OCI-LY1 (cell line): ENCODE measurements at regions not wholly inside any gene's neighbourhood (a gene's known extent, or its start where the extent isn't known, plus 50 kb on each side); places are given as distances from the start of the nearest gene placed in this dataset.
"Not testable (repeated sequence)": the region's sequence is repeated elsewhere in the genome, so short reads cannot be mapped to it uniquely, and the experiment has no call there.

Experiments used
- H2AFZ ChIP-seq: fragments of 200-600 bp; sonication (generic), shearing (Covaris generic); 2 replicates; pipeline ENCODE4 v1.6.0; 2014; ENCODE audit warnings: antibody characterized with exemption, mild to moderate bottlenecking, low read length
- H3F3A ChIP-seq: fragments of 200-600 bp; sonication (generic), shearing (Covaris generic); 2 replicates; pipeline ENCODE4 v1.6.0; 2014; ENCODE audit warnings: mild to moderate bottlenecking, antibody characterized with exemption, low read length, moderate library complexity; ENCODE audit not compliant: insufficient read depth
- H3K27ac ChIP-seq: fragments of 200-600 bp; sonication (generic); 2 replicates; pipeline ENCODE4 v1.5.1; 2014; ENCODE audit warnings: low read length, mixed run types, mild to moderate bottlenecking, low read depth; ENCODE audit not compliant: poor library complexity, severe bottlenecking
- H3K27me3 ChIP-seq: fragments of 200-600 bp; sonication (generic); 2 replicates; pipeline ENCODE4 v1.6.0; 2014; ENCODE audit warnings: antibody characterized with exemption, mild to moderate bottlenecking, low read length, moderate library complexity; ENCODE audit not compliant: insufficient read depth
- H3K36me3 ChIP-seq: fragments of 200-600 bp; sonication (generic); 2 replicates; pipeline ENCODE4 v1.6.1; 2014; ENCODE audit warnings: mild to moderate bottlenecking, antibody characterized with exemption, low read length, moderate library complexity, mixed read lengths; ENCODE audit not compliant: insufficient read depth
- H3K4me1 ChIP-seq: fragments of 200-600 bp; sonication (generic); 2 replicates; pipeline ENCODE4 v1.5.1; 2014; ENCODE audit warnings: mild to moderate bottlenecking, low read length, moderate library complexity; ENCODE audit not compliant: insufficient read depth, severe bottlenecking
- H3K4me2 ChIP-seq: fragments of 200-600 bp; sonication (generic), shearing (Covaris generic); 2 replicates; pipeline ENCODE4 v1.6.1; 2014; ENCODE audit warnings: low read length
- H3K4me3 ChIP-seq: fragments of 200-600 bp; sonication (generic); 2 replicates; pipeline ENCODE4 v1.5.1; 2014; ENCODE audit warnings: low read length, low read depth, mild to moderate bottlenecking, mixed read lengths; ENCODE audit not compliant: poor library complexity, severe bottlenecking
- H3K79me2 ChIP-seq: fragments of 200-600 bp; shearing (Covaris generic); 2 replicates; pipeline ENCODE4 v1.6.1; 2016; ENCODE audit warnings: mixed run types, low read length, mixed read lengths; ENCODE audit not compliant: insufficient read depth
- H3K9ac ChIP-seq: fragments of 200-600 bp; sonication (generic), shearing (Covaris generic); 2 replicates; pipeline ENCODE4 v1.6.1; 2014; ENCODE audit warnings: mild to moderate bottlenecking, low read length, mixed read lengths
- H3K9me2 ChIP-seq: fragments of 200-600 bp; sonication (generic), shearing (Covaris generic); 2 replicates; pipeline ENCODE4 v1.6.1; 2014; ENCODE audit warnings: low read depth, mild to moderate bottlenecking, low read length, mixed read lengths
- H3K9me3 ChIP-seq: fragments of 200-600 bp; shearing (Covaris generic); 2 replicates; pipeline ENCODE4 v1.6.1; 2014; ENCODE audit warnings: low read length, mixed read lengths
- H4K20me1 ChIP-seq: fragments of 200-600 bp; sonication (generic), shearing (Covaris generic); 2 replicates; pipeline ENCODE4 v1.6.0; 2016; ENCODE audit warnings: mild to moderate bottlenecking, low read length; ENCODE audit not compliant: insufficient read depth
- CTCF ChIP-seq: fragments of 200-600 bp; sonication (generic), shearing (Covaris generic); IDR thresholded peaks from 2 replicates; pipeline ENCODE4 v1.5.1; 2017; ENCODE audit warnings: mild to moderate bottlenecking, antibody characterized with exemption, low read length, moderate library complexity, mixed read lengths
- EZH2 ChIP-seq: fragments of 200-600 bp; sonication (generic), shearing (Covaris generic); IDR thresholded peaks from 2 replicates; pipeline ENCODE4 v1.8.0; 2017; ENCODE audit warnings: borderline replicate concordance, mixed run types, mild to moderate bottlenecking, antibody characterized with exemption, low read length, moderate library complexity, mixed read lengths

- Histone ChIP-seq H3K4me2 (no peak overlapping the region), H4K20me1 (no peaks in the 10 kb centered on the region), H3K27me3 (no peaks in the 10 kb centered on the region), H3K79me2 (no peaks in the 10 kb centered on the region), H3K27ac (no peak overlapping the region), H3F3A (no peaks in the 10 kb centered on the region), H3K36me3 (no peaks in the 10 kb centered on the region), H3K9me2 (no peaks in the 10 kb centered on the region), H3K4me3 (no peak overlapping the region), H3K4me1 (no peaks in the 10 kb centered on the region), H2AFZ (no peak overlapping the region), H3K9ac (no peak overlapping the region), H3K9me3 (no peaks in the 10 kb centered on the region)
- TF ChIP-seq CTCF, result no peak
- no peak for TF ChIP-seq EZH2
These were observed 105.6 kb upstream of the FOXA2 start for GRCh38 chr20:22690000-22690399.

- no peaks in the 10 kb centered on the region for H3K79me2 ChIP-seq
- H3K27ac ChIP-seq, result no peak overlapping the region
- H3K27me3 ChIP-seq, result no peaks in the 10 kb centered on the region
- H3K9me3 ChIP-seq, result no peaks in the 10 kb centered on the region
- no peaks in the 10 kb centered on the region for H3K9me2 ChIP-seq
- H3K4me3 ChIP-seq, result no peak overlapping the region
- H3K4me2 ChIP-seq, result no peak overlapping the region
- H3K9ac ChIP-seq, result no peak overlapping the region
- H3K4me1 ChIP-seq, result no peaks in the 10 kb centered on the region
- H3F3A ChIP-seq, result no peaks in the 10 kb centered on the region
- H3K36me3 ChIP-seq, result no peaks in the 10 kb centered on the region
- no peak overlapping the region for H2AFZ ChIP-seq
- no peaks in the 10 kb centered on the region for H4K20me1 ChIP-seq
- no peak for TF ChIP-seq EZH2
These were observed 106.3 kb upstream of the FOXA2 start for GRCh38 chr20:22690616-22691179.

GRCh38 chr20:22691369-22692118 is 107.2 kb upstream of the FOXA2 start:
- H3K4me2 ChIP-seq, result no peak overlapping the region
- no peak overlapping the region for H3K27ac ChIP-seq
- H3K9me2 ChIP-seq, result no peaks in the 10 kb centered on the region
- H3K36me3 ChIP-seq, result no peaks in the 10 kb centered on the region
- H3K79me2 ChIP-seq, result no peaks in the 10 kb centered on the region
- no peak overlapping the region for H3K9ac ChIP-seq
- TF ChIP-seq CTCF (peak; percentile 82), EZH2 (no peak)
- no peaks in the 10 kb centered on the region for H3K27me3 ChIP-seq
- H3K4me1 ChIP-seq, result no peaks in the 10 kb centered on the region
- H4K20me1 ChIP-seq, result no peaks in the 10 kb centered on the region
- H3K4me3 ChIP-seq, result no peak overlapping the region
- H3K9me3 ChIP-seq, result no peaks in the 10 kb centered on the region
- H2AFZ ChIP-seq, result no peak overlapping the region
- H3F3A ChIP-seq, result no peaks in the 10 kb centered on the region

GRCh38 chr20:22692119-22692475 is 107.7 kb upstream of the FOXA2 start:
- no peak overlapping the region for H2AFZ ChIP-seq
- H4K20me1 ChIP-seq, result no peaks in the 10 kb centered on the region
- no peaks in the 10 kb centered on the region for H3K4me1 ChIP-seq
- H3K4me2 ChIP-seq, result no peak overlapping the region
- H3K27ac ChIP-seq, result no peak overlapping the region
- H3K36me3 ChIP-seq, result no peaks in the 10 kb centered on the region
- TF ChIP-seq EZH2, result no peak
- TF ChIP-seq CTCF, result no peak
- no peaks in the 10 kb centered on the region for H3K9me3 ChIP-seq
- H3K27me3 ChIP-seq, result no peaks in the 10 kb centered on the region
- no peak overlapping the region for H3K9ac ChIP-seq
- H3K79me2 ChIP-seq, result no peaks in the 10 kb centered on the region
- H3K4me3 ChIP-seq, result no peak overlapping the region
- no peaks in the 10 kb centered on the region for H3K9me2 ChIP-seq
- no peaks in the 10 kb centered on the region for H3F3A ChIP-seq

GRCh38 chr20:22692620-22693019 is 108.2 kb upstream of the FOXA2 start:
- not testable (repeated sequence) for H3K27ac ChIP-seq, H4K20me1 ChIP-seq, H3K36me3 ChIP-seq, H3F3A ChIP-seq, H3K4me3 ChIP-seq, H3K4me2 ChIP-seq, H3K9me2 ChIP-seq, H3K27me3 ChIP-seq, H3K9ac ChIP-seq, H2AFZ ChIP-seq, H3K79me2 ChIP-seq, H3K4me1 ChIP-seq, H3K9me3 ChIP-seq
